ENCODE measurements at regions not wholly inside any gene's neighbourhood (a gene's known extent, or its start where the extent isn't known, plus 50 kb on each side); places are given as distances from the start of the nearest gene placed in this dataset.

DNA sequence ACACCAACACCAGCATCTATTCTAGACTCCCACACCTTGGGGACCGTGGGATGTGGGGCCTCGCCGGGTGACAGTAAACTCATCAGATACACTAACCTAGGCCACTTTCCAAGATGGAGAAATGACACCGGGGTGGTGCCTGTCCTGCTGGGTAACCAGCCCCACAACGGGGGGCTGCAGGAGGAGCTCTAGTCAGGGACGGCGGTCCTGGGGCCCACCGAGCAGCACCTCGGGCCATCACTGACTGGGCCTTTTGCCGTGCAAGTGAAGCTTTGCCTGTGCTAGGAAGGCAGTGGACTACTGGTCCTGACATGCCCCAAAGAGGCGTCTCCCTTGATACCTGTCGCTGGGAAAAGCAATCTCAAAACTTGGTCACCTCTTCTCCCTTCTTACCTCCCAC lies 260.3 kb upstream of the IRX1 start:
- H3K27me3 Mint-ChIP-seq = no peaks in the 10 kb centered on the region
- H2AFZ ChIP-seq (ENCODE audit: insufficient read depth, low read depth, low read length, poor library complexity, severe bottlenecking) = no peak overlapping the region
- H3K79me2 ChIP-seq (ENCODE audit: control insufficient read depth, insufficient read depth, low read length) = no peaks in the 10 kb centered on the region
- intact Hi-C loops (cut with micrococcal nuclease) = no loop called here
- no peaks in the 10 kb centered on the region for H3K36me3 ChIP-seq (replicated peaks in 1 of 2; ENCODE audit: control extremely low read depth in 1 of 2, control insufficient read depth in 1 of 2, extremely low read depth in 1 of 2, insufficient read depth in 2 of 2, low read length in 1 of 2)
- H3K4me3 Mint-ChIP-seq = no peak overlapping the region
- no peaks in the 10 kb centered on the region for H3K4me1 ChIP-seq (ENCODE audit: control insufficient read depth in 2 of 2, insufficient read depth in 2 of 2, low read length in 2 of 2)
- H3K27ac Mint-ChIP-seq = no peak overlapping the region
- no peaks in the 10 kb centered on the region for H4K20me1 ChIP-seq (ENCODE audit: control insufficient read depth, insufficient read depth, low read length, poor library complexity, severe bottlenecking)
- ChIA-PET CTCF (no interaction called here), POLR2A (no interaction called here)
- no peak for ATAC-seq (ENCODE audit: low read depth)
- H3K4me3 ChIP-seq (ENCODE audit: control extremely low read depth in 1 of 5, extremely low read depth in 1 of 5, insufficient read depth in 1 of 5, low read depth in 2 of 5, low read length in 4 of 5) = no peak overlapping the region
- H3K9me3 ChIP-seq (ENCODE audit: control extremely low read depth in 1 of 3, control insufficient read depth in 2 of 3, insufficient read depth in 1 of 3, low read length in 2 of 3) = peaks cover 0 to 49% (median 0%) of the 10 kb centered on the region in 3 donors
- no peak overlapping the region for H3K27ac ChIP-seq (ENCODE audit: low read length in 2 of 2)
- no peaks in the 10 kb centered on the region for H3K4me1 Mint-ChIP-seq
- no peak overlapping the region for H3K9ac ChIP-seq (ENCODE audit: low read length)
- H3K4me2 ChIP-seq (replicated peaks; ENCODE audit: low read depth, low read length, poor library complexity, severe bottlenecking) = no peak overlapping the region
- H3K9me3 Mint-ChIP-seq (ENCODE audit: insufficient read depth) = no peaks in the 10 kb centered on the region
- no peaks in the 10 kb centered on the region for H3K27me3 ChIP-seq (replicated peaks in 1 of 4; ENCODE audit: control extremely low read depth in 1 of 4, control insufficient read depth in 3 of 4, insufficient read depth in 4 of 4, low read length in 3 of 4)
- DNase-seq = no peak
- 87% methylated on average over 12 of the region's 12 CpGs for WGBS (ENCODE audit: insufficient coverage)
- TF ChIP-seq, protein P1, sequence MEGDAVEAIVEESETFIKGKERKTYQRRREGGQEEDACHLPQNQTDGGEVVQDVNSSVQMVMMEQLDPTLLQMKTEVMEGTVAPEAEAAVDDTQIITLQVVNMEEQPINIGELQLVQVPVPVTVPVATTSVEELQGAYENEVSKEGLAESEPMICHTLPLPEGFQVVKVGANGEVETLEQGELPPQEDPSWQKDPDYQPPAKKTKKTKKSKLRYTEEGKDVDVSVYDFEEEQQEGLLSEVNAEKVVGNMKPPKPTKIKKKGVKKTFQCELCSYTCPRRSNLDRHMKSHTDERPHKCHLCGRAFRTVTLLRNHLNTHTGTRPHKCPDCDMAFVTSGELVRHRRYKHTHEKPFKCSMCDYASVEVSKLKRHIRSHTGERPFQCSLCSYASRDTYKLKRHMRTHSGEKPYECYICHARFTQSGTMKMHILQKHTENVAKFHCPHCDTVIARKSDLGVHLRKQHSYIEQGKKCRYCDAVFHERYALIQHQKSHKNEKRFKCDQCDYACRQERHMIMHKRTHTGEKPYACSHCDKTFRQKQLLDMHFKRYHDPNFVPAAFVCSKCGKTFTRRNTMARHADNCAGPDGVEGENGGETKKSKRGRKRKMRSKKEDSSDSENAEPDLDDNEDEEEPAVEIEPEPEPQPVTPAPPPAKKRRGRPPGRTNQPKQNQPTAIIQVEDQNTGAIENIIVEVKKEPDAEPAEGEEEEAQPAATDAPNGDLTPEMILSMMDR (IDR thresholded peaks at IDR 0.05) = no peak
- no peak for TF ChIP-seq EZH2 (IDR thresholded peaks at IDR 0.05; ENCODE audit: borderline replicate concordance, insufficient read depth, low read depth, low read length, poor library complexity, severe bottlenecking)

DNA sequence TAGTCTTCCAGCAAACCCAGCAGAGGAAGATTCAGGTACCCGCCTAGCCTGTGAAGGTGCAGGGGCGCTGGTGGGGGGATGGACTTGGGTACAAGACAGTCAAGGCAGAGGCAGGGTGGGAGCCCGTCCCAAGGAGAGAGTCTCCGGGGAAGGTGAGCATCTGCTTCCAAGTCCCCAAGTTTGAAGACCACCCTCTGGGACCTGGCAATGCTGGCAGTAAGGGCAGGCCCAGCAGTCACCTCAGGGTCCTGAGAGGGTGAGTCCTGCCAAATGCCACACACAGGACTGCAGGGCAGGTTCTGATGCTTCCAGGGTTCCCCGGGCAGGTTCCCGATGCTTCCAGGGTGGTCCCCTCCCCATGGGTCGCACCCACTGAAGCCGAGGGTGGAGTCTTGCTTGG lies 261.8 kb upstream of the IRX1 start:
- intact Hi-C loops (cut with micrococcal nuclease) = no loop called here
- no peak for DNase-seq
- no peak overlapping the region for H3K27ac Mint-ChIP-seq
- ChIA-PET POLR2A (no interaction called here), CTCF (no interaction called here)
- no peaks in the 10 kb centered on the region for H3K4me1 ChIP-seq (ENCODE audit: control insufficient read depth in 2 of 2, insufficient read depth in 2 of 2, low read length in 2 of 2)
- no peak overlapping the region for H3K9ac ChIP-seq (ENCODE audit: low read length)
- H3K4me2 ChIP-seq (replicated peaks; ENCODE audit: low read depth, low read length, poor library complexity, severe bottlenecking) = no peak overlapping the region
- H3K9me3 Mint-ChIP-seq (ENCODE audit: insufficient read depth) = no peaks in the 10 kb centered on the region
- no peaks in the 10 kb centered on the region for H4K20me1 ChIP-seq (ENCODE audit: control insufficient read depth, insufficient read depth, low read length, poor library complexity, severe bottlenecking)
- H3K27me3 Mint-ChIP-seq = no peaks in the 10 kb centered on the region
- H3K27me3 ChIP-seq (replicated peaks in 1 of 4; ENCODE audit: control extremely low read depth in 1 of 4, control insufficient read depth in 3 of 4, insufficient read depth in 4 of 4, low read length in 3 of 4) = no peaks in the 10 kb centered on the region
- no peak overlapping the region for H3K4me3 Mint-ChIP-seq
- H2AFZ ChIP-seq (ENCODE audit: insufficient read depth, low read depth, low read length, poor library complexity, severe bottlenecking) = no peak overlapping the region
- no peaks in the 10 kb centered on the region for H3K79me2 ChIP-seq (ENCODE audit: control insufficient read depth, insufficient read depth, low read length)
- TF ChIP-seq EZH2 (IDR thresholded peaks at IDR 0.05; ENCODE audit: borderline replicate concordance, insufficient read depth, low read depth, low read length, poor library complexity, severe bottlenecking) = no peak
- TF ChIP-seq, protein P1 (IDR thresholded peaks at IDR 0.05) = no peak
- H3K4me1 Mint-ChIP-seq = no peaks in the 10 kb centered on the region
- H3K36me3 ChIP-seq (replicated peaks in 1 of 2; ENCODE audit: control extremely low read depth in 1 of 2, control insufficient read depth in 1 of 2, extremely low read depth in 1 of 2, insufficient read depth in 2 of 2, low read length in 1 of 2) = no peaks in the 10 kb centered on the region
- no peak overlapping the region for H3K4me3 ChIP-seq (ENCODE audit: control extremely low read depth in 1 of 5, extremely low read depth in 1 of 5, insufficient read depth in 1 of 5, low read depth in 2 of 5, low read length in 4 of 5)
- no peak overlapping the region for H3K27ac ChIP-seq (ENCODE audit: low read length in 2 of 2)
- WGBS (ENCODE audit: insufficient coverage) = 83% methylated on average over 5 of the region's 8 CpGs
- no peak for ATAC-seq (ENCODE audit: low read depth)
- H3K9me3 ChIP-seq (ENCODE audit: control extremely low read depth in 1 of 3, control insufficient read depth in 2 of 3, insufficient read depth in 1 of 3, low read length in 2 of 3) = peaks cover 0 to 50% (median 0%) of the 10 kb centered on the region in 3 donors
